Midbrain (tissue), 1 donor: ENCODE measurements at regions not wholly inside any gene's neighbourhood (a gene's known extent, or its start where the extent isn't known, plus 50 kb on each side); places are given as distances from the start of the nearest gene placed in this dataset.
"Not testable (repeated sequence)": the region's sequence is repeated elsewhere in the genome, so short reads cannot be mapped to it uniquely, and the experiment has no call there.

ENCODE experiments used
- DNase-seq: peaks from one replicate; lab custom pipeline; 2025; lab: John Stamatoyannopoulos, UW

GRCh38 chr20:26216025-26216424, 519.4 kb upstream of the ZNF337 start:
- no peak for DNase-seq

GRCh38 chr20:26214991-26215390, 518.3 kb upstream of the ZNF337 start:
- DNase-seq = no peak

- DNase-seq = no peak
Measured at GRCh38 chr20:26209171-26209941, 512.7 kb upstream of the ZNF337 start.

DNA sequence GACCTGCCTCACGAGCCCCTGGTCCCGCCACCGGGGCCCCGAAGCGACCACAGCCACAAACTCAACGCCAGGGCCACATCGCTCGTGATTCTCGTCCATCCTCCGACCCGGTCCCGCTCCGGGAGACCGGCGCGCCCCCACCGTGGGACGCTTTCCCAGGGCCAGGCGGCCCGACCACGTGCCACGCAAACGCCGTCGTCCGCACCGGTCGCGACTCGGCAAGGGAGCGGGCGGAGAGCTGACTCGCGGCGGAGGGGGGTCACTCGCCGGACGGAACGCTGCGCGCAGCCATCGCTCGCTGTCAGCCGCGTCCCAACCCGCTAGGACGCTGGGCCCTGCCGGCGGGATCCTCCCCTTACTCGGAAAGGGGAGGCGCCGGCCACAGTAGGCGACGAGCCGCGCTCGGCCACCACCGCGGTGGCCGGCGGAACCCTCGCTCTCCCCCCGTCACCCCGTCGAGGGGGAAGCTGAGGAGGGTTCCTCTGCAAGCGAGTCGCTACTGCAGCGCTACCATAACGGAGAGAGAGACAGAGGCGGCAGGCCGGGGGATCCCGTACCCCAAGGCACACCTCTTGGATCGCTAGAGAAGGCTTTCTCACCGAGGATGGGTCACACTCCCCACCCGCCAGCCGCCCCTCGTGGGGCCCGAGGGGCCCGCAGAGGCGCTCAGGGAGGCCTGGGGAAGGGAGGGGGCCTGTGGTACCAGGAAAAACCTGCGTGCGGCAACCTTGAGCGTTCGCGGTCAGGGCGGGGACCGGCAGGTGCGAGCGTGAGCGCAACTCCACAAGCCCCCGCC, 511.8 kb upstream of the ZNF337 start:
- DNase-seq = no peak

- DNase-seq = not testable (repeated sequence)
Measured at GRCh38 chr20:26207967-26208295, 511.3 kb upstream of the ZNF337 start.

DNA sequence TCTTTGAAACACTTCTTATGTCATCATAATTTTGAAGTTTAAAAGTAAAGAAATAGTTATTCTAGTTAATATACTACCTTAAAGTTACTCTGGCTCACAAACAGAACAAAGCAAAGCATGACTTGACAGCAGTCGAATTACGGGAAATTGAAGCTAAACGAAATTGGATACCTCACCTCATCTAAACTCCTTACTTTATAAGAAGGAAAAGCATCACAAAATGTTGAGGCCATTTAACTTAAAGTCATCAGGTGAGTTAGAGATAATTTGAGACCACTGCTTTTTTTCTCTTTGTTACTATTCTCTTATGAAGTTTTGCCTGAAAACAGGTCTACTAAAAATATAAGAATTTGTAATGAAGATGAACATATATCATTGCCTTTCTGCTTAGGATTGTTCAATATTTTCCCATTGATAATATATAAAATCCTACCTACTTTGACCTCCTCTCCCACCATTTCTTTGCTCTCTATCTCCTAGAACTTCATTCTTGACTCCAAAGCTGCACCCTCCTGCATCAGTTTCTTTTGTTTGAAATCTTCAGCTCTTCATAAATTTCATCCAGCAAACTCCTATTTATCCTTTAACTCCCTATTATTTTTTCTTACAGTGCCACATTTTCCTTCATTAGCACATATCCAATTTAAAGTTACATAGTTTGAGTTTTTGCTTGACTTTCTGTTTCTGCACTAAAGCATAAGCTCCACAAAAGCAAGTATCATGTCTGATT, 510.7 kb upstream of the ZNF337 start:
- no peak for DNase-seq

GRCh38 chr20:26205350-26205749, 508.7 kb upstream of the ZNF337 start:
- DNase-seq = no peak

DNA sequence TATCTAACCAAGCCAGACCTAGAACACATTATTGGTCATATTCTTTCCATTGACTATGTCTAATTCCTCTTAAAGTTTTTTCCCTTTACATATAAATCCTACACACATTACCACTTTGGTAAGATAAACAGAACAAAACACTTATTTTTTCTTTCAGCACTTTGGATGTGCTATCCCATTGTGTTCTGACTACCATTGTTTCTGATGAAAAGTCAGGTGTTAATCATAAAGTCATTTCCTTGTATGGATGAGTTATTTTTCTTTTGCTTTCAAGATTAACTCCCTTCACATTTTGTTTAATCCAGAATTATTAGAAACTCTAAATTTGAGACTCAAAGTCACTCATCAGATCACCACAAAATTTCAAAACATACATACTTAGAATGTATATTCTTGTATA, 504.4 kb upstream of the ZNF337 start:
- DNase-seq = not testable (repeated sequence)

- DNase-seq = not testable (repeated sequence)
Measured at GRCh38 chr20:26187329-26187728, 490.7 kb upstream of the ZNF337 start.

- DNase-seq = not testable (repeated sequence)
Measured at GRCh38 chr20:26183720-26184119, 487.1 kb upstream of the ZNF337 start.

DNA sequence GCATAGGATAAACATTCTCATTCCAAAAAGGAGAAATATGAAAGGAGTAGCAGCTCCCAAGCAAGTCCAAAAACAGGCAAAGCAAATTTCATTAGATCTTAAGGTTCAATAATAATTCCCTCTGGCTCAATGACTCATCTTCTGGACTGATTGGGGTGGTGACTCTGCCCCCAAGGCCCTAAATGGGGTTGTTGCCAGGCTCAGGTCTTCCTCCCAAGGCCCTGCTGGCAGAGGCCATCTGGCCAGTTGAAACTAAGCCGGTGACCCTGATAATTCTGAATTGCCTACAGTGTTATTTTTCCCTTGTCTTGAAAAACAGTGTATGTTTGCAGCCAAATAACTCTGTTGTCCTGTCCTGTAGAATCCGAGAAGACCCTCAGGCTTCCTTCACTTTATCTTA, 484.7 kb upstream of the ZNF337 start:
- not testable (repeated sequence) for DNase-seq

DNA sequence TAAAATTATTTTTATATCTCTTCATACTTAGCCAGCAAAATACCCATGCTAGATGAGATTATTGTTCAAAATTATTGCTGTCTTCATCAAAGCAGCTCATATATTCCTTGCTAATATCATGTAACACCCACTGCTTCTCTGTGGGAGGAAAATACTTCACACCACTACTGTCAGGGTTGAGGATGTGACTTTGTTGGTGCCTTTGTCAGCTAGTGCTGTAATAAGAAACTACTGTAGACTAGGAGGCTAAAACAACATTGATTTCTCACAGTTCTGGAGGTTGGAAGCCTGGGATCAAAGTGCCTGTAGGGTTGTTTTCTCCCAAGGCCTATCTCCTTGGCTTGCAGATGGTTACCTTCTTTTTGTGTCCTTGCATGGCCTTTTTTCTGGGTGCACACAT, 475.2 kb upstream of the ZNF337 start:
- not testable (repeated sequence) for DNase-seq

DNA sequence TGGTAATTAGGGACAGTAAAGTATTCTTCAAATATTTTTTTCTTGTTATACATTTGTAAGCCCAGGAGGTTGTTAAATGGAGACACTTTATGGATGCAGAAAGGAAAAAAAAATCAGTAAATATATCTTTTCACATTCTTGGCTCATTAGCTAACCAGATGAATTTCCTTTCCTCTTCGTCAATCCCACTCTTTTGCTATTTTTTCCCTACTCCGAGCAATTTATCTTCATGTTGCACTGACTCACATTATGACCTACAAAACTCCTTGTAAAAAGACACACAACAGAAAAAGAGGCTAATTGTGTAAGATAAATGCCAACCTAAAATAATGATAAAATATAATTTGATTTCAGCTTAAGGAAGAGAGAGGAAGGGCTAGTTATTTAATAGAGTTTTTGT, 472.9 kb upstream of the ZNF337 start:
- DNase-seq = no peak

DNA sequence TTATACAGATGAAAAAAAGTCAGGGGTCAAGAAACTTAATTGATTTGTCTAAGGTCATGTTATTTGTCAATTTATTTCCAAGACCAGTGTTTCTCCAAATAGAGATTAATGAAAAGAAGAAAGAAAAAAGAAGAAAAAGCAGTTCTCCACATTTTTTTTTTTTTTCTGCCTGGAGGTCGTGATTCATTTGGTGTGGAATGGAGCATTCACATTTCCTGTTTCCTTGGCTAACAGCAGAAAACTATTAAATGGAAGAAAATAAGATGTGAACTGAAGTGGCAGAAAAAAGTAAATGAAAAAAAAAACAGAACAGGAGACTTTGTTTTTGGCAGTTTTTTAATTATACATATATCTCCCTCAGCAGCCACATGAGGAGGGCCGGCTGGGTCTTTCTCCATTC, 470.8 kb upstream of the ZNF337 start:
- no peak for DNase-seq

GRCh38 chr20:26163890-26164289, 467.2 kb upstream of the ZNF337 start:
- no peak for DNase-seq

DNA sequence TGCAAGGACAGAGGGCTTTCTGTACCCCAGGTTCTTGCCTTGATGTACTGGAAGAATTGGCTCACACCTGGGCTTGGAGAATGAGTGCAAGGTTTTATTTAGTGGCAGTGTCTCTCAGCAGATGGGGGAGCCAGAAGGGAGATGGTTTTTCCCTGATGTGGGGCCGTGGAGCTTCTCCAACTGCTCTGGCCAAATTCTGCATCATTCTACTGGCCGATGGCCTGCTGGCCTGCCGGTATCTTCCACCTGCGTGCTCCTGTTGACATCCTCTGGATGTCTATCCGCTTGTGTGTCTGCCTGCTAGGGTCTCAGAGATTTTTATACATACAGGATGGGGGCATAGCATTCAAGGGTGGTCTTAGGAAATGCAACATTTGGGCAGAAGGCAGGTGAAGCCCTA, 466.5 kb upstream of the ZNF337 start:
- not testable (repeated sequence) for DNase-seq

GRCh38 chr20:26161741-26162140, 465.1 kb upstream of the ZNF337 start:
- DNase-seq = not testable (repeated sequence)

DNA sequence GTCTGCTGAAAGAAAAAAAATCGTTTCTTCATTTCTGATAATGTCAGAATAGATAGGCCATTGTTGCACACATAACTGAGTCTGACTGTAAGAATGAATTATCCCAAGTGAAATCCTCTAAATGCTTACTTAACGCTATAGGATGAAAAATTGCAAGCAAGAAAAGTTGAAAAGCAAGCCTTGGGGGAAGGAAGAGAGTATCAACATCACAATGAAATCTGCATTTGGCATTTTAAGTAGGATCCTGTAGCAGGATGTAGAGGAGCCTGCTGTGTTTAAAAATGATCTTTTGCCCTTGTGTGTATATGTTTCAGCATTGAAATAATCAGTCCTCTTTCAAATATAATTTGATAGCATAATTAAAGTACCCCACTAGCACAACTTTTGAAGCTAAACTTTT, 464.3 kb upstream of the ZNF337 start:
- not testable (repeated sequence) for DNase-seq

- DNase-seq = no peak
Measured at GRCh38 chr20:26154224-26154623, 457.6 kb upstream of the ZNF337 start.

- no peak for DNase-seq
Measured at GRCh38 chr20:26135325-26136110, 438.9 kb upstream of the ZNF337 start.

DNA sequence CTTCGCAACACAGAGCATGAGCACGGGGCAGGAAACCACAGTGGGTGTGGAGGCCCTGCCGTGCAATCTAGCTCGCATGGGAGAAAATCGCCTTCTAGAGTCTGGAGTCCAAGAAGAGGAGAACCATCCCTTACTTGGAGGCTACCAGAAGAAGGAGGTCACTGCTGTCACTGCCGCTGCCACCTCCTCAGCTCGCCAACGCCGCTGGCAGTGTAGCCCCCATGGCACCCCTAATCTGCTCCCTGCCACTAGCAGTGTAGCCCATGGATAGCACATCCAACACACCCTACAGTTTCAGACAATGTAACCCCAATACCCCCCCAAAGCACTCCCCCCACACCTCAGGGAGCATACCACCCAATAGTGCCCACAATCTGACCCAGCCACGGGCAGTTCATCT, 438.0 kb upstream of the ZNF337 start:
- no peak for DNase-seq

DNA sequence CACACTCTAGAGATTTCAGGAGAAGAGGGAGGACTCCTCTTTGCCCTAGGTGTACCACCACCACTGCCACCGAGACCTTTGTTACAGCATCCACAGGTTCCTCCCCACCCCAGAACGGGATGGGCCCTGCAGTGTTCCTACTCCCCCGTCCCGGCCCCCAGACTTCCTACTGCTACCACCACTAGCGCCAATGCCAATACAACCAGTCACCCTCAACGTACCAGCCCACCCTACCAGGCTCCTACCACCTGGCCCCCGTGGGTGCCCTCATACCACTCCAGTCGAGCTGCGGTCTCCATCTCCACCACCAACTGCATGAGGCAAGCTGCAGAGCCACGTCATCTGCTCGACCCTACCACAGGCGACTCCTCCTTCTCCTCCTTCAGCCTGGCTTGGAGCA, 437.1 kb upstream of the ZNF337 start:
- not testable (repeated sequence) for DNase-seq
